GM19467 (cell line): ENCODE measurements at regions not wholly inside any gene's neighbourhood (a gene's known extent, or its start where the extent isn't known, plus 50 kb on each side); places are given as distances from the start of the nearest gene placed in this dataset.
"Not testable (repeated sequence)": the region's sequence is repeated elsewhere in the genome, so short reads cannot be mapped to it uniquely, and the experiment has no call there.

Source experiments
- ATAC-seq: cut with Tn5 transposase; IDR thresholded peaks from one replicate; pipeline ENCODE4 v1.9.1; 2021; ENCODE audit warnings: mild to moderate bottlenecking, moderate library complexity; ENCODE audit not compliant: unreplicated experiment

DNA sequence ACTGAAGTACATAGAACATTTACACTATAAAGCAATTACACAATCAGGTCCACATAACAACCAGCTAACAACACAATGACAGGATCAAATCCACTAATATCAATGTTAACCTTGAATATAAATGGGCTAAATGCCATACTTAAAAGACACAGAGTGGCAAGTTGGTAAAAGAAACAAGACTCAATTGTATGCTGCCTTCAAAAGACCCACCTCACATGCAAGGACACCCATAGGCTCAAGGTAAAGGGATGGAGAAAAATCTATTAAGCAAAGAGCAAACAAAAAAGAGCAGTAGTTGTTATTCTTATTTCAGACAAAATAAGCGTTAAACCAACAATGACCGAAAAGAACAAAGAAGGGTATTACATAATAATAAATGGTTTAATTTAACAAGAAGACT lies 183.3 kb downstream of the PYDC2 start:
- no peak for ATAC-seq

DNA sequence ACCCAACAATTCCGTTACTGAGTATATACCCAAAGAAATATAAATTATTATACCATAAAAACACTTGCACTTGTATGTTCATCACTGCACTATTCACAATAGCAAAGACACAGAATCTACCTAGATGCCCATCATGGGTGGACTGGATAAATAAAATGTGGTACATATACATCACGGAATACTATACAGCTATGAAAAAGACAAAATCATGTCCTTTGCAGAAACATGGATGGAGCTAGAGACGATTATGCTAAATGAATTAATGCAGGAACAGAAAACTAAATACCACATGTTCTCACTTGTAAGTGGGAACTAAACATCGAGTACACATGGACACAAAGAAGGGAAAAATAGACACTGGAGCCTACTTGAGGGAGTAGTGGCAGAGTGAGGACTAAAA lies 185.3 kb downstream of the PYDC2 start:
- no peak for ATAC-seq

DNA sequence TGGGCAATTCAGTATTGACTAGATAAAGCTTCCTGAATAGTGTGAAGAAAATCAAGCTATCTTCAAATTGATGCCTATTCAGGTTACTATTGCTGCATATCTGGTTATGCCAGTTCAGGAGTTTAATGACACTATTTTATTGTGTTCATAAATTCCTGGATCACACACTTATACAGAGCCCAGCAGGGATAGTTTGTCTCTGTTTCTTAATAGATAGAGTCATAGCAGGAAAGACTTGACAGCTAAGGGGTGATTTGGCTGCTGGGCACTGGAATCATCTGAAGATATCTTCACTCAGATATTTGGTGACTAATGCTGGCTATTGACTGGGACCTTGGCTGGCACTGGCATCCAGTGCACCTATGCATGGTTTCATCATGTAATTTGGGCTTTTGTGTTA lies 187.8 kb downstream of the PYDC2 start:
- no peak for ATAC-seq

DNA sequence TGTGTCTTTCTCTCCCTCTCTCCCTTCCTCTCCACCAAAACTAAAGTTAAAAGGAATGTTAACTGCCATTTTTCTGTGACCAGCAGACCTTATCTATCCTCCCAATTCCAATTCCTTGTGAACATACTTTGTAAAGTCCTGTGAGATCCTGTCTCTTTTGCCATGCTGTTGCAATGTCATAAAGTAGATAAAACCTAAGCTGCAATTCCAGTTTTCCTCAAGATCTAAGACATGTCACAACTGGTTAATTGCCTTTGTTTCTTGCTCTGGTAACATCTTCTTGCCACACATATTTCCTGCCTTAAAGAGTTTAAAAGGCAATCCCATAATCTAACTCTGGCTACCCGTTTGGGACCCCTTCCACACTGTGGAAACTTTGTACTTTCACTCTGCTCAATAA lies 188.7 kb downstream of the PYDC2 start:
- ATAC-seq = no peak

DNA sequence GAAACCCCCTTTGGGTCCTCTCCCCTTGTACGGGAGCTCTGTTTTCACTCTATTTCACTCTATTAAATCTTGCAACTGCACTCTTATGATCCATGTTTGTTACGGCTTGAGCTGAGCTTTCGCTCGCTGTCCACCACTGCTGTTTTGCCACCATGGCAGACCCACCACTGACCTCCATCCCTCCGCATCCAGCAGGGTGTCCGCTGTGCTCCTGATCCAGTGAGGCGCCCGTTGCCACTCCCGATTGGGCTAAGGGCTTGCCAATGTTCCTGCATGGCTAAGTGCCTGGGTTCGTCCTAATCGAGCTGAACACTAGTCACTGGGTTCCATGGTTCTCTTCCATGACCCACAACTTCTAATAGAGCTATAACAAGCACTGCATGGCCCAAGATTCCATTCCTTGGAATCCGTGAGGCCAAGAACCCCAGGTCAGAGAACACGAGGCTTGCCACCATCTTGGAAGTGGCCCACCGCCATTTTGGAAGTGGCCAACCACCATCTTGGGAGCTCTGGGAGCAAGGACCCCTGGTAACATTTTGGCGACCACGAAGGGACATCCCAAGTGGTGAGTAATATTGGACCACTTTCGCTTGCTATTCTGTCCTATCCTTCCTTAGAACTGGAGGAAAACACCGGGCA lies 197.9 kb downstream of the PYDC2 start:
- not testable (repeated sequence) for ATAC-seq

DNA sequence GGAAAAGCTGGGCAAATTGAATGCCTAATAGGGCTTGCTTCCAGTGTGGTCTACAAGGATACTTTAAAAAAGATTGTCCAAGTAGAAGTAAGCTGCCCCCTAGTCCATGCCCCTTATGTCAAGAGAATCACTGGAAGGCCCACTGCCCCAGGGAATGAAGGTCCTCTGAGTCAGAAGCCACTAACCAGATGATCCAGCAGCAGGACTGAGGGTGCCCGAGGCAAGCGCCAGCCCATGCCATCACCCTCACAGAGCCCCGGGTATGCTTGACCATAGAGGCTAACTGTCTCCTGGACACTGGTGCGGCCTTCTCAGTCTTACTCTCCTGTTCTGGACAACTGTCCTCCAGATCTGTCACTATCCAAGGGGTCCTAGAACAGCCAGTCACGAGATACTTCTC lies 201.2 kb downstream of the PYDC2 start:
- not testable (repeated sequence) for ATAC-seq

DNA sequence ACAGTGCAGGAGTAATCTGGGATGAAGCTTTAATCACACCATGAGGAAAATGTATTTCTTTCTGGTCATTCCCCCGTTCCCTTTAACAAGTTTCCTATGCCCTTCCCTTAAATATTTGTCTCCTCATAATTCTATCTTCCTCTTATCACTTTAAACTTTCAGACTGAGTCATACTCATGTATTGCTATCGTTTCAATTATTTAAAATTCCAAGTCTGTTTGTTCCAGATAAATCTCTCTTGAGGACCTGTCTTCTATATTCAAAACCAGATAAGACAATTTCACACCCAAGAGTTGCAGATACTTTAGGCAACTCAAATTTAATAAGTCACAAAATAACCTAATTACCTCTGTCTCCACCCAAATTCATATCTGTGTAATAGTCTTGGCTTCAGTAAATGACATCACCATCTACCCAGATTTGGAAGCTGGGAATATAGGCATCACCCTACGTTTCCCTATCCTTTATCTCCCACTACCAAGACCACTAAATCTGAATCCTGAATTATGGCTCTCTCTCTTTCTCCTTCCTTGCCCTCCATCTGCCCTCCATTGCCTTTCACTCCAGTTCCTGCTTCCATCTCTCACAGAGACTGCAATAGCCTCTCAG lies 220.1 kb downstream of the PYDC2 start:
- ATAC-seq = no peak

DNA sequence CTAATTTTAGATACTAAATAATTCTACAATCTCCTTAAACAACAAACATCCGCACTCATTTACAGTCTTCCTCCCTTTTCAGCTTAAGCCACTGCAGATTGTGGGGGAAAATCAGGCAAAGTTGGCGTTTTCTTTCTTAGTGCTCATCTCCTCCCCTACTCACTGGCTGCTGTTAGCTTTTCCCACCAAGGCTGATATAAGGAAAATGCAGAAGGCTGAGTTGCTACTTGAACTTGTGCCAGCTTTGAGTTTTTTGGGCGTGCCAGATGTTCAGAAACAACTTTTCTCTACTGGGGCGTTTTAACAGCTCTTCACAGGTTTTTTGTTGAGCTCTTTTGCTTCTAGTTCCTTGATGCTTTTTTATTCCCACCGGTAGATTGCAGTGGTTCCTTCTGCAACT lies 222.0 kb downstream of the PYDC2 start:
- ATAC-seq = no peak

DNA sequence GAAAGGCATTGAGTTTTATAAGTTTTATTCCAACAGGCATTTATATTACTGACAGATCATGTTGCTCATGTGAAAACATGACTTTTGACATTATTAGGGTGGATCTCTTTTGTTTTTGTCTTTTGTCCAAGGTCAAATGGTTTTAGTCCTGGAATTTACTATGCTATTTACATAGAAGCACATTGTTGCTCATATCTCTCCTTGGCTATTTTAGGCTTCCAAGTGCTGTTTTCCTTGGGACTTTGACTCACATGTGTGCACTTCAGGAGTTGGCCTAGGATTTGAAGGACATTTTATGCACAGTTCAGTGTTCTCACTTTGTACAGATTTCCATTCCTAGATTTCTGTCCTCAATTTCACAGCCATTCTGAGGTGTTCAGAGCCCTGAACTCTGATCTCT lies 225.7 kb downstream of the PYDC2 start:
- no peak for ATAC-seq

DNA sequence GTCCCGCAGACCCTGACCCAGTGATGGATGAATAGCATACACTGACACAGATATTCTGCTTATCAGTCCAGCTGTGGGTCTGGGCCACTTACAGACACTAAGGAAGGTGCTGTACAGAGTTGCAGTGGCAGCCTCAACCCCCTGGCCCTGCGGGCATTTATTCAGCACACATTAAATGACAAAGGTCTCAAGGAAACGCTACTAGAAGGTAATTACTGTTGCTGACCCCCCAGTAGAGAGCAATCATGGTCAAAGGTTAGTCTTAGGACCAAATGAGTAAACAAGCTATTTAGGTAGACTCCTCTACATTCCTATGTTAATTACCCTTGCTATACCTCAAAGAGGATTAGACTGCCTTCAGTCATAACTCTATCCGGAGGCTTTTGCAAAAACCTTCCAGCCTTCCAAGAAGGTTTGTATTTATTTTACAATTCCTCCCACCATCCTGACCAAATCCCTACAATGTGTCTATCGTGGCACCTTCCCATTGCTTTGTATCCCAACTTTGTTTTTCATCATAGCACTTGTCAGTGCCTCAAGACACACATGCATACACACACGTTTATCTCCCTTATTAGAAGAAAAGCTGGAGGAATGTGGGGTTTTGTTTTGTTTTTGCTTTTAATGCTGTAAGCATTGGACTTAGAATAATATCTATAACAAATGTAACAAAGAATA lies 227.9 kb downstream of the PYDC2 start:
- ATAC-seq = no peak

DNA sequence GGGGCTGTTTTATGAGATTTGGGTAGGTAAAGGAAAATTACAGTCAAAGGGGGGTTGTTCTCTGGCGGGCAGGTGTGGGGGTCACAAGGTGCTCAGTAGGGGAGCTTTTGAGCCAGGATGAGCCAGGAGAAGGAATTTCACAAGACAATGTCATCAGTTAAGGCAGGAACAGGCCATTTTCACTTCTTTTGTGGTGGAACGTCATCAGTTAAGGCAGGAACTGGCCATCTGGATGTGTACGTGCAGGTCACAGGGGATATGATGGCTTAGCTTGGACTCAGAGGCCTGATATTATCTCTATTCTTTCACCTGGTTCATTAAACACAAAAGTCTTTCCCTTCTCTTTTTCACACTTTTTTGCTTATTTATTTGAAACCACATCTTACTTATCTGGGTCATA lies 230.2 kb downstream of the PYDC2 start:
- not testable (repeated sequence) for ATAC-seq

DNA sequence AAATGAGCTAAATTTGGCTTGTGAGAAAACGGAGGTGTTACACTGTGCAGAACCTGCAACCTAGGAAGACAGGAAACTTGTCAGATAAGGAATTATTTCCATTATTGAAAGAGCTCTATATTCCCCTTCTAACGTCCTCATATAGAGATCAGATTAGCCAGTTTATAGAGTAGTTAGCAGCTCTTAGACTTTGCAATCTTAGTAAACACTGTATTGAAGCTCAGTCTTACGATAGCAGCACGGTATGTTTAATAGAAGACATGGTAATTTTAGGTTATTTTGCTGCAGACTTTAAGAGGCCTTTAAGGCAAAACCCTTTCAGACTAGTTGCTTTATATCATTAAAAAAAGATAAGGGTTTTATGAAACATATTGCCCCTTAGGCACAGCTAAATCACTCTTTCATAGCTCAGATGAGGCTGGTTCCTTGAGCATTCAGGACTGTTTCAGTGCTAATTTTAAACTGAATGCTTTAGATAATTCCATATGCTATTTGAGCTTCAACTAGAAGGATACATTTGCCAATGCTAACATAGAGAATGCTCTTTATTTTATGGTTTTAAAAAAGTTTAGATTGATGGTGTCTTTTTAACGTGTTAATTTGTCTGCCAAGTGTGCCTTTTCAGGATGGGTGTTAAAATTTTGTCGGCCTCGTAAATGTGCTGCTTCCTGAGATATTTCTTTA lies 234.3 kb downstream of the PYDC2 start:
- no peak for ATAC-seq

DNA sequence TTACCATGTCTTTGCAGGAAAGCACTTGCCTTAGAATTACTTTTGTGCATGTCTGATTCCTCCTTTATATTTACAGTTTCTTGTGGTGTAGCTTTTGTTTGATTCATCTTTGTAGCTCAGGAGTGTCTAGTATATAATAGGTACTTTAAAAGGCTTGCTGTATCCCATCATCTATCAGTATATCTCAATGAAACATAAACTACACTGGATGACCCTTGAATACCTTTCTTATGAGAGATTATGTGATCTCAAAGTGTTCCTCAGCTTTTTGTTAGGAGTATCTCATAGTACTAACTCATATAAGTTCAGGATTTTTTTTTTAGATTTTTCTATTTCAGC lies 234.8 kb downstream of the PYDC2 start:
- ATAC-seq = no peak

DNA sequence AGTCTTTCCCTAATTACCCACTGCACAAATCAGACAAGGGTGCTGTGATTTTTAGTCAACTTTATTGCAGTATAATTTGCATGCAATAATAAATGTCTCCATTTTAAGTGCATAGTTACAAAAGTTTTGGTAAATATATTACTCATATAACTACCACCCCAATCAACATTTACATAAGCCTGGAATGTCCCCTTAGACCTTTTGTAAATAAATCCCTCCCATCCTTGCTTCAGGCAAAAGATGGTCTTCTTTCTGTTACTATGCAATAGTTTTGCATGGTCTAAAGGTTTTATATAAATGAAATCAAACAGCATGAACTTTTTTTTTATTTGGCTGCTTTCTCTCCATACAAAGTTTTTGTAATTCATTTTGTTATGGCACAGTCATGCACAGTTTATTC lies 235.4 kb downstream of the PYDC2 start:
- no peak for ATAC-seq

DNA sequence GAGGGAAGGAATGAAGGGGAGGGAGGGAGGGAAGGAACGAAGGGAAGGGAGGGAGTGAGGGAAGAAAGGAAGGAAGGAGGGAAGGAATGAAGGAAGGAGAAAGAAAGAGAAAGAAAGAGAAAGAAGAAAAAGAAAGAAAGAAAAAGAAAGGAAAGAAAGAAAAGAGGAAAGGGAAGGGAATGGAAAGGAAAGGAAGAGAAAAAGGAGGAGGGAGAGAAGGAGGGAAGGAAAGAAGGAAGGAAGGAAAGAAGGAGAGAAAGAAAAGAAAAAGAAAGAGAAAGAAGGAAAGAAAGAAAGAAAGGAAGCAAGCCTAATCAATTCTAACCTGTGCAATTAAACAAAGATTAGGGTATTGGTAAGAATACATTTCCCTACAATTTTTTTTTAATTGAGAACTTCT lies 238.6 kb downstream of the PYDC2 start:
- no peak for ATAC-seq

DNA sequence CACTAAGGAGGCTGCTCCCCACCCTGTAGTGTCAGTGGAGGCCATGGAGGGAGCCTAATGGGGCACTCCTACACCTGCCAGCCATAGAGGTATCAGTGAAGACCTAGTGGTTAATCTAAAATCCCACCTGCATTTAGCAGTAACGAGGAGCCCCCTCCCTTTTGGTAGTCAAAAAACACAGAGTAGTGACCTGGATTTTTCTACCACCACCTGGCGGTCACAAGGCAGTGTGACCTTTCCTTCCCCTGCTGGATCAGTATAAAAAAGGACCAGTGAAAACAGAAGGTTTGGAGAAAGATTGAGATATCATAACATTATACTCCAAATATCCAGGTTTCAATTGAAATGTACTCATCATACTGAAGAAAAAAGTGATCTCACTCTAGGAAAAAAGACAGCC lies 241.2 kb downstream of the PYDC2 start:
- ATAC-seq = no peak

DNA sequence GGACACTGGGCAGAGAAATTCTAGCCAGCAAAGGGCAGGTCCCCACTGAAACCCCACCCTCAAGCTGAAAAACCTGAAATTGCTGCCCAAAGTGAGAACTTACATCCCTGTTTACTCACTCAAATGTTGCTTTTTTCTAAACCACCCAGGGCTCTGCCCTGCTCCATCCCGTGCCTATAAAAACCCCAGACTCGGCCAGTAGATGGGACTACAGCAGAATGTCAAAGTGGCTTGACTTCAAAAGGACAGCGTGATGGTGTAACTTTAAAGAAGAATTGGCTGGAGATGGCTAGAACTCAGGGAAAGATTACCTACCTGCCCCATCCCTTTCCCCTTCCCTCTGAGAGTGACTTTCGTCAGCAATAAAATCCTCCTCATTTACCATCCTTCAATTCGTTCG lies 246.9 kb downstream of the PYDC2 start:
- ATAC-seq = no peak

DNA sequence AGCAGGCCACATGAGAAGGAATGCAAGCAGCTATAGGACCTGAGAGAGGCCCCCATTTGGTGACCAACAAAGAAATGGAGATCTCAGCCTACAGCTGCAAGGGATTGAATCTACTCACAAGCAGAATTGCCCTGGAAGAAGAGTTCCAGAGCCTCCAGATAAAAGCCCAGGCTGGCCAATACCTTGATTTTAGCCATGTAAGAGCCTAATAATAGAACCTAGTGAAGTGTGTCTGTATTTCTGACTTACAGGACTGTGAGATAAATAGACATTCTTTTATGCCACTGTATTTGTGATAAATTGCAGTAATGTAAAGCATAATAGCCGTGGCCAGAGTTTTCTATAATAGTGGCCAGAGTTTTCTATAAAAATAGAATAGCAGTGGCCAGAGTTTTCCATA lies 254.6 kb downstream of the PYDC2 start:
- ATAC-seq = no peak

DNA sequence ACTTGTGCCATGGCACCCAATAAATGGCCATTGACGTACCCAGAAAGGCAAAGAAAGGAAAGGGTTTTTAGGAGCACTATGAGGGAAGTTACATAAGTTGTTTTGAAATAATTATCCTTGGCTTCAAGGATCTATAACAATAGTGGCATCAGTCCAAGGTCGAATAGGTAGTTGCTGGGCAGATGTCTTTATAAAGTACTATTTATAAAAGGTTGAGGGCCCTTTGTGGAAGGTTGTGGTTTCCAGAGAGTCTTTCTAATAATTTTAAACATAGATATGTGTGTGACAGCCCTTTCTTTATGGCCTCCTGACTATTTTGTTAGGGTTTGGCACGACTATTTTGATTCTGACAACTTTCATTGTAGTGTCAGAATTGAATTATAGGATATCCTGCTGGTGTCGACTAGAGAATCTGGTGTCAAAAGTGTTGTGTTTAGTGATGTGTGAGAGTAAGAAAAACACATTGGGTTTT lies 260.5 kb downstream of the PYDC2 start:
- ATAC-seq = no peak

DNA sequence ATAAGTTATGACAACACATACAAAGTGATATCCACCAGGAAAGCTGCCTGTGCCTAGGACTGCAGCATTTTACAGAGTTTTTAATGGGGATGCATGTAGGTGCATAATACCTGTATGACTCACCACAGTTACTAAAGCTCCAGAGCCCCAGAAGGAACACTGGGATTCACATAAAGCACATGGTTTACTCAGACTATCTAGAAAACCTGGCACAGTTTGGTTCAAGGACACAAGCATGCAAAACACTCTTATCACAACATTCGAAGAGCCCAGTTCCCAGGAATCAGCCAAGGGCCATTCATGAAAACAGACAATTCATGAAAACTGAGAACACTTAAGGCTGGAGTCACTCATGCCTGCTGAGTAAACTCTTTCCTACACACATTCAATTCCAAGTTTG lies 261.0 kb downstream of the PYDC2 start:
- no peak for ATAC-seq

DNA sequence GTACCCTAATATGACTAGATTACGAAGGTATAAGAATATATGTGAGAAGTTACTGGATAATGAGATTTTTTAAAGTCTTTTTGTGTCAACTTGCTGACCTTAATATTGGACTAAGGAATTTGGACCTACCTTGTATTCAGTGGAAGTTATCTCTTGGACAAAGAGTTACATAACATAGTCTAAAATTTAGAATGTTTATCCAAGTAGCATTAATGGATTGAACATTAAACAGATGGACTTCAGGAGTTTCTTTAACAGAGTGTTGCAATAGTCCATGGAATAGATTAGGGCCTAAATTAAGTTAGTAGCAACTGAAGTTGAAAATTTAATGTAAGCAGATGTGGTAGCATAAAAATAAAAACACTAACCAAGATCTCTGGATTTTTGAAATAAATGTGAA lies 266.4 kb downstream of the PYDC2 start:
- no peak for ATAC-seq

DNA sequence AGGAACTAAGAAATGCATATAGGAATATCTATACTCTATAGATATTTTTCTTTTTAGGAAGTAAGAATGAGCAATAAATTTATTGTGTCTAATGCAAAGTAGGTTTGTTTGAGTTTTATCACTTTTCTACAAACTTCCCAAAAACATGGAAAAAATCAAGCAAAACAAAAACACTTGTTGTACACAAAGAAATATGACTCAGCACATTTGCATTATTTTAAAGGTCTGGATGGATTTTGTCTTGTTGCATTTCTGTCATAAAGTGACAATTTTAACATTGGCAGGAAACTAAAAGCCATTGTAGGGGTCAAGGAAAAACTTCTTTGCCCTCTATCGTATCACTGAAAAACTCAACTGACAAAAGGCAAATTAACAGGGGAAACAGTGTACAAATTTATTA lies 267.2 kb downstream of the PYDC2 start:
- ATAC-seq = no peak
